ENCODE measurements at regions not wholly inside any gene's neighbourhood (a gene's known extent, or its start where the extent isn't known, plus 50 kb on each side); places are given as distances from the start of the nearest gene placed in this dataset.

DNA sequence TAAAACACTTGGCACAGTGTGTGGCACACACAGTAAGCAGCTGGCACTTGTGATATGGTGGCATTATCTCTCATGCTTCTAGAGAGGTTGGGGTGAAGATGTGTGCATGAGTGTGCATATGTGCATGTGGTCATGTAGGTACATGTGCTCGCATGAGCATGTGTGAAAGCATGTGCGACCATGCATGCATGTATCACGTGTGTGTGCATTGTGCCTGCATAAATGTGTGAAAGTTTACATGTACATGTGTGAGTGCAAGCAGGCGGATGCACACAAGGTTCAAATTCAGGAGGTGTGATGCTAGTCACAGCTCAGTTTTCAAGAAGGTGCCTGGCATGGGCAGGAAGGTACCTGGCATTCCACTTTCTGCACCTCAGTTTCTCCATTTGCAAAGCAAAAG is 59.0 kb upstream of the UQCRFS1 start:
- no peak for TF ChIP-seq SIN3A (IDR thresholded peaks at IDR 0.05; ENCODE audit: borderline replicate concordance, insufficient read depth, low read length)
- TF ChIP-seq TAF1 (IDR thresholded peaks at IDR 0.05; ENCODE audit: borderline replicate concordance, insufficient read depth, low read length), result no peak
- no peak for TF ChIP-seq POLR2AphosphoS5 (IDR thresholded peaks at IDR 0.05; ENCODE audit: low read depth, low read length)
- TF ChIP-seq FOXP2 (optimal IDR thresholded peaks at IDR 0.05; ENCODE audit: borderline replicate concordance, extremely low read depth, extremely low read length, insufficient read depth), result no peak
- TF ChIP-seq, protein P1, sequence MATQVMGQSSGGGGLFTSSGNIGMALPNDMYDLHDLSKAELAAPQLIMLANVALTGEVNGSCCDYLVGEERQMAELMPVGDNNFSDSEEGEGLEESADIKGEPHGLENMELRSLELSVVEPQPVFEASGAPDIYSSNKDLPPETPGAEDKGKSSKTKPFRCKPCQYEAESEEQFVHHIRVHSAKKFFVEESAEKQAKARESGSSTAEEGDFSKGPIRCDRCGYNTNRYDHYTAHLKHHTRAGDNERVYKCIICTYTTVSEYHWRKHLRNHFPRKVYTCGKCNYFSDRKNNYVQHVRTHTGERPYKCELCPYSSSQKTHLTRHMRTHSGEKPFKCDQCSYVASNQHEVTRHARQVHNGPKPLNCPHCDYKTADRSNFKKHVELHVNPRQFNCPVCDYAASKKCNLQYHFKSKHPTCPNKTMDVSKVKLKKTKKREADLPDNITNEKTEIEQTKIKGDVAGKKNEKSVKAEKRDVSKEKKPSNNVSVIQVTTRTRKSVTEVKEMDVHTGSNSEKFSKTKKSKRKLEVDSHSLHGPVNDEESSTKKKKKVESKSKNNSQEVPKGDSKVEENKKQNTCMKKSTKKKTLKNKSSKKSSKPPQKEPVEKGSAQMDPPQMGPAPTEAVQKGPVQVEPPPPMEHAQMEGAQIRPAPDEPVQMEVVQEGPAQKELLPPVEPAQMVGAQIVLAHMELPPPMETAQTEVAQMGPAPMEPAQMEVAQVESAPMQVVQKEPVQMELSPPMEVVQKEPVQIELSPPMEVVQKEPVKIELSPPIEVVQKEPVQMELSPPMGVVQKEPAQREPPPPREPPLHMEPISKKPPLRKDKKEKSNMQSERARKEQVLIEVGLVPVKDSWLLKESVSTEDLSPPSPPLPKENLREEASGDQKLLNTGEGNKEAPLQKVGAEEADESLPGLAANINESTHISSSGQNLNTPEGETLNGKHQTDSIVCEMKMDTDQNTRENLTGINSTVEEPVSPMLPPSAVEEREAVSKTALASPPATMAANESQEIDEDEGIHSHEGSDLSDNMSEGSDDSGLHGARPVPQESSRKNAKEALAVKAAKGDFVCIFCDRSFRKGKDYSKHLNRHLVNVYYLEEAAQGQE (IDR thresholded peaks at IDR 0.05; ENCODE audit: insufficient read depth in 1 of 2, low read depth in 2 of 2, low read length in 2 of 2), result no peak

DNA sequence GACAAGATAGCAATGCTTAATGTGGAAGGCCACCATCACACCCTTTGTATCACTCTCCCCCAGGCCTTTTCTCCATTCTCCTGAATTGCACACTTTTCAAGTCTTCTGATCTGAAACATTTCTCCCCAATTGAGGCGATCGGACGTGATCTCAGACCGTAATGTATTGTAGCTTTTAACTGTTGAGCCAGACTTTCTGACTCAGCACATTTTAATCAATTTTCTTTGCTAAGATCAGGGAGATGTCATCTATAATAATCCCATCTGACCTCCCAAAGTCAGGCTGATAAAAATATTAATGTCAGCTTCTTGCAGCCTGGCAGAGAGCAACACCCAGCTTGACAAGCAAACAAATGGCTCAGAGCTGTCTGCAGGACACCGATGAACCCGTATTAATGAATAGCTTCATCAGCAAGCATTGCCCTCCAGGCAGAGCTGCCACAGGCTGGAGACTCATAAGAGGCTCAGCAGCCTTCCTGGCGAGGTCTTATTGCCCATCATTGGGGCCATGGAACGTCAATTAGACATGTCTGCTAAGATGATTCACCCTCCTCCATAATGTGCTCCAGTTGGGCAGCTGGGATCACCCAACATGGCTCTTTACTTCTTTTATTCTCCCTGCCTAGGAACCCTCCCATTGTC is 60.2 kb upstream of the UQCRFS1 start:
- TF ChIP-seq FOXP2 (optimal IDR thresholded peaks at IDR 0.05; ENCODE audit: borderline replicate concordance, extremely low read depth, extremely low read length, insufficient read depth), result no peak
- TF ChIP-seq TAF1 (IDR thresholded peaks at IDR 0.05; ENCODE audit: borderline replicate concordance, insufficient read depth, low read length), result no peak
- TF ChIP-seq, protein P1 (IDR thresholded peaks at IDR 0.05; ENCODE audit: insufficient read depth in 1 of 2, low read depth in 2 of 2, low read length in 2 of 2), result no peak
- no peak for TF ChIP-seq POLR2AphosphoS5 (IDR thresholded peaks at IDR 0.05; ENCODE audit: low read depth, low read length)
- no peak for TF ChIP-seq SIN3A (IDR thresholded peaks at IDR 0.05; ENCODE audit: borderline replicate concordance, insufficient read depth, low read length)

DNA sequence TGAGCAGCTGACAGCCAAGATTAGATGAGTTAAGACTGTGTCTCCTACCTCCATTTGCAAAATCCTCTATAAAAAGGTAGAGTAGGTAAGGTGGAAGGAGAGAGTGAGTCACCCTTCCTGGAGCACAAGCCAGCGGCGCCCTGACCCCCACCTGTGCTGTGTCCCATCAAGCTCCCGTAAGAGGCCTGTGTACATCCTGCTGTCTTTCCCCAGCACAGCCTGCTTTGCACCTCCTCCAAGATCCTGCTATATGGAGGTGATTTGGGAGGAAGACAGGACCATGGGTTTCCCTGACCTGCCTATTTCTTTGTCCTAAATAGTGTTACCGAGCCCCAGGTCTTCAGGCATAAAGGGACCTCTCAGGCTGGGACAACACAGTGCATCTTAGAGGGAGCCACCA is 62.3 kb upstream of the UQCRFS1 start:
- TF ChIP-seq SIN3A (IDR thresholded peaks at IDR 0.05; ENCODE audit: borderline replicate concordance, insufficient read depth, low read length) (no peak), FOXP2 (optimal IDR thresholded peaks at IDR 0.05; ENCODE audit: borderline replicate concordance, extremely low read depth, extremely low read length, insufficient read depth) (no peak), TAF1 (IDR thresholded peaks at IDR 0.05; ENCODE audit: borderline replicate concordance, insufficient read depth, low read length) (no peak), POLR2AphosphoS5 (IDR thresholded peaks at IDR 0.05; ENCODE audit: low read depth, low read length) (no peak)
- TF ChIP-seq, protein P1 (IDR thresholded peaks at IDR 0.05; ENCODE audit: insufficient read depth in 1 of 2, low read depth in 2 of 2, low read length in 2 of 2), result no peak

DNA sequence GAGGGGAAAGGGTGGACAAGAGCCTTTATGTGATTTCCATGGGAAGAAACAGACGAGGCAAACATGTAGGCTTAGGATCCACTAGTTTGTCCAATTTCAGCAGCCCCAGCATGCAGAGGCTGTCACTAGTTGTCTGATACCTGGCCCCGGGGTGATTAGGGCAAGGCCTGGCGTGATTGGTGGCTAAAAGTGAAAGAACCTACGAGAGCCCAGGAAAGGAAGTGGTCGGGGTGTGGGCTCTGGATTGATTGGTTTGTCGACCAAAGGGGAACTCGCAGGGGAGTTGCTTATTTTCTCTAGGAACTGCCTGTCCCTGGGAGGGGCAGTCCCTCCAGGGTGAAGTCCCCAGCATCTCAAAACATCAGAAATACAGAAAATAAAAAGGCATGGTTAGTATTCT is 64.2 kb upstream of the UQCRFS1 start:
- TF ChIP-seq POLR2AphosphoS5 (IDR thresholded peaks at IDR 0.05; ENCODE audit: low read depth, low read length) (no peak), FOXP2 (optimal IDR thresholded peaks at IDR 0.05; ENCODE audit: borderline replicate concordance, extremely low read depth, extremely low read length, insufficient read depth) (no peak), SIN3A (IDR thresholded peaks at IDR 0.05; ENCODE audit: borderline replicate concordance, insufficient read depth, low read length) (no peak), TAF1 (IDR thresholded peaks at IDR 0.05; ENCODE audit: borderline replicate concordance, insufficient read depth, low read length) (no peak)
- TF ChIP-seq, protein P1 (IDR thresholded peaks at IDR 0.05; ENCODE audit: insufficient read depth in 1 of 2, low read depth in 2 of 2, low read length in 2 of 2), result no peak

Data from PFSK-1 (cell line).